PC-3 (cell line): ENCODE measurements at regions not wholly inside any gene's neighbourhood (a gene's known extent, or its start where the extent isn't known, plus 50 kb on each side); places are given as distances from the start of the nearest gene placed in this dataset.
"Not testable (repeated sequence)": the region's sequence is repeated elsewhere in the genome, so short reads cannot be mapped to it uniquely, and the experiment has no call there.

Experiments used
- CTCF ChIP-seq: fragments of 300-600 bp; sonication (generic); conservative IDR thresholded peaks from 2 replicates; pipeline ENCODE4 v1.5.1; 2017; ENCODE audit warnings: antibody characterized with exemption, low read depth, mild to moderate bottlenecking, low read length
- EZH2 ChIP-seq: fragments of 300-600 bp; sonication (generic); IDR thresholded peaks from one replicate; pipeline ENCODE4 v1.6.1; 2017; ENCODE audit warnings: antibody characterized with exemption, mild to moderate bottlenecking, low read length; ENCODE audit not compliant: unreplicated experiment
- EZH2phosphoT487 ChIP-seq: fragments of 300-600 bp; sonication (generic); IDR thresholded peaks from 2 replicates; pipeline ENCODE4 v1.6.1; 2018; ENCODE audit warnings: mild to moderate bottlenecking, antibody characterized with exemption, low read length, borderline replicate concordance

GRCh38 chr15:22177965-22178364, 97.6 kb downstream of the OR4M2 start:
- not testable (repeated sequence) for TF ChIP-seq CTCF, EZH2, EZH2phosphoT487
